ENCODE measurements at regions not wholly inside any gene's neighbourhood (a gene's known extent, or its start where the extent isn't known, plus 50 kb on each side); places are given as distances from the start of the nearest gene placed in this dataset.
A peak's percentile ranks its signal among the peaks of the same experiment; 100 is the strongest.

DNA sequence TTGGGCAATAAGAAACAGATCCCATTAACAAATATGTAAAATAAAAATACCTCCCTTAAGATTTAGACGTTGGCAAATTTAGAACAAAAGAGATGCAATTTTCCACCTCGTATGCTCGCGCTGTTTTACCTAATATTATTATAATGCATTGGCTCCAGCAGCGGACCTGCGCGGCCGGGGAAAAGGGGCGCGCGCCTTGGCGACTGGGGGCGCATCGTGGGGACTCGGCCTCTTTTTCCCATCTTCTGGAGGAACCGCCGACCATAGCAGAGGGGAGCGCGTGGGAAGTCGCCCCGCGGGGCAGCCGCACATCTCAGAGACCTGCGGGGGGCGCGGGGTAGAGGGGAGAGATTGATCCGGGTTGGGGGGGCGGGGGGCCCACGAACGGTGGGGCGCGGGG, 139.4 kb upstream of the MKI67 start:
- H3K4me3 ChIP-seq (ENCODE audit: low read depth, low read length): no peak overlapping the region
- no peak for DNase-seq (ENCODE audit: low read depth)
- TF ChIP-seq, protein P1, sequence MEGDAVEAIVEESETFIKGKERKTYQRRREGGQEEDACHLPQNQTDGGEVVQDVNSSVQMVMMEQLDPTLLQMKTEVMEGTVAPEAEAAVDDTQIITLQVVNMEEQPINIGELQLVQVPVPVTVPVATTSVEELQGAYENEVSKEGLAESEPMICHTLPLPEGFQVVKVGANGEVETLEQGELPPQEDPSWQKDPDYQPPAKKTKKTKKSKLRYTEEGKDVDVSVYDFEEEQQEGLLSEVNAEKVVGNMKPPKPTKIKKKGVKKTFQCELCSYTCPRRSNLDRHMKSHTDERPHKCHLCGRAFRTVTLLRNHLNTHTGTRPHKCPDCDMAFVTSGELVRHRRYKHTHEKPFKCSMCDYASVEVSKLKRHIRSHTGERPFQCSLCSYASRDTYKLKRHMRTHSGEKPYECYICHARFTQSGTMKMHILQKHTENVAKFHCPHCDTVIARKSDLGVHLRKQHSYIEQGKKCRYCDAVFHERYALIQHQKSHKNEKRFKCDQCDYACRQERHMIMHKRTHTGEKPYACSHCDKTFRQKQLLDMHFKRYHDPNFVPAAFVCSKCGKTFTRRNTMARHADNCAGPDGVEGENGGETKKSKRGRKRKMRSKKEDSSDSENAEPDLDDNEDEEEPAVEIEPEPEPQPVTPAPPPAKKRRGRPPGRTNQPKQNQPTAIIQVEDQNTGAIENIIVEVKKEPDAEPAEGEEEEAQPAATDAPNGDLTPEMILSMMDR (conservative IDR thresholded peaks at IDR 0.05; ENCODE audit: low read depth, low read length): no peak

- DNase-seq (ENCODE audit: low read depth): no peak
- no peak overlapping the region for H3K4me3 ChIP-seq (ENCODE audit: low read depth, low read length)
- TF ChIP-seq, protein P1 (conservative IDR thresholded peaks at IDR 0.05; ENCODE audit: low read depth, low read length): no peak
Measured at GRCh38 chr10:128267581-128267980, 141.4 kb upstream of the MKI67 start.

- no peak overlapping the region for H3K4me3 ChIP-seq (ENCODE audit: low read depth, low read length)
- TF ChIP-seq, protein P1 (conservative IDR thresholded peaks at IDR 0.05; ENCODE audit: low read depth, low read length): peak; percentile 64
- DNase-seq (ENCODE audit: low read depth): no peak
Measured at GRCh38 chr10:128268015-128268722, 141.9 kb upstream of the MKI67 start.

DNA sequence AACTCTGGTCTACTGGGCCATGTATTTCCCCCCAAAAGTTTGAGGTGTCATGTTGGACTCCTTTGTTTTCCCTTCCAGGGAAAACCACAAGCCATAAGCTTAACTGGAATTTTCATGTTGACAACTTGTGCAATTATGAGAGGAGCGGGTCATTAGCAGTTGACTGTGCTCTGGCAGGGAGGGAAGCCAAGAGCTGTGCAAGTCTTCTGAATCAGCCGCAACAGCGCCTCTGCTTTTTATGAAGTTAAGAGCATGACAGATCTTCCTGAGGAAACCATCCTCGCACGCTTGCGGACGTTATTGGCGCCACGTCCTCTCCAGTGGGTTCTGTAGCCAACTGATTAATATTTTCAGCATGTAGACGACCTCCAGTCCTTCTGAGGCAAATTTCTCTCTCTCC, 148.7 kb upstream of the MKI67 start:
- TF ChIP-seq, protein P1 (conservative IDR thresholded peaks at IDR 0.05; ENCODE audit: low read depth, low read length): no peak
- DNase-seq (ENCODE audit: low read depth): no peak
- H3K4me3 ChIP-seq (ENCODE audit: low read depth, low read length): no peak overlapping the region

DNA sequence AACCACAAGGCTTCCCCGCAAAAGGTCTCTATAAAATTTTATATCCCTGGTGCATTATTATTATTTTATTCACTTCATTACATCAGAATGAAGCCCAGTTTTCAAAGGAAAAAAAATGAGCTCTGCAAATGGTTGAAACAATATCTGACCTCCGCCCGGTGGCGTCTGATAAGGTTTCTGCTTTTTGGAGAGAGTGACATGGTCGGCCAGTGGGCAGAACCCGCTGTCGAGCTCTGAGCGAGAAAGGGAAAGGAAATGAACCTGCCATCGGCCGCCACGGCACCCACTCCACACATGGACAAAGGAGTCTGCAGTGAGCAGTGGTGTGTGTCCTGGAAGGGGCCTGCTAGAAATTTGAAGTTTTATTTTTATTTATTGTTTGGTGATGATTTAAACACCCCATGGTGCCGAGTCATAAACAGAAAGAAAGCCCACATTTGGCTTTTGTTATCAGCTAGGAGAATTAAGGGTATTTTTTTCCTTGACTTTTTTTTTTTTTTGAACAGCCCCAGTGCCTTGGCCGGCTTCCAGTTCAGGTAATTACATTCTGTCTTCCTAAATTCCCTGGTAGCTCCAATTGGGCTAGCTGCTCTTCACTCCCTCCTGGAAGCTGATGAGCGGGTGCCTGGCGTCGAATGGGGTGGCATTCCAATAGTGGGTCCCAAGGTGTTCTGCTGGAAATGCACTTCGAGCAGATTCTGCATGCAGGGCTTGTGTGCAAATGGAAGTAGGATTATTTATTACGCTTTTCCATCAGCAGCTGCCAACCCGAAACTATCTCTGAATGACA, 149.4 kb upstream of the MKI67 start:
- TF ChIP-seq, protein P1 (conservative IDR thresholded peaks at IDR 0.05; ENCODE audit: low read depth, low read length): no peak
- no peak overlapping the region for H3K4me3 ChIP-seq (ENCODE audit: low read depth, low read length)
- no peak for DNase-seq (ENCODE audit: low read depth)

- no peak for DNase-seq (ENCODE audit: low read depth)
- TF ChIP-seq, protein P1 (conservative IDR thresholded peaks at IDR 0.05; ENCODE audit: low read depth, low read length): no peak
- H3K4me3 ChIP-seq (ENCODE audit: low read depth, low read length): no peak overlapping the region
Measured at GRCh38 chr10:128277267-128277840, 151.1 kb upstream of the MKI67 start.
